Trophoblast cell (in vitro differentiated cells and primary cell): ENCODE measurements at regions not wholly inside any gene's neighbourhood (a gene's known extent, or its start where the extent isn't known, plus 50 kb on each side); places are given as distances from the start of the nearest gene placed in this dataset.

Source experiments
- DNase-seq, 2 donors: peaks; one replicate each; pipeline ENCODE4 v3.0.0-alpha.2; 2016
- H2AFZ ChIP-seq: 2 replicates; pipeline ENCODE4 v1.6.1; 2013; ENCODE audit warnings: low read length, moderate library complexity, mild to moderate bottlenecking; ENCODE audit not compliant: insufficient read depth, poor library complexity
- H2AK5ac ChIP-seq: 2 replicates; pipeline ENCODE4 v1.6.1; 2013; ENCODE audit warnings: mild to moderate bottlenecking, low read length
- H2BK120ac ChIP-seq: 2 replicates; pipeline ENCODE4 v1.6.1; 2013; ENCODE audit warnings: low read length, mild to moderate bottlenecking, moderate library complexity; ENCODE audit not compliant: insufficient read depth, poor library complexity
- H2BK12ac ChIP-seq: 2 replicates; pipeline ENCODE4 v1.6.1; 2013; ENCODE audit warnings: mild to moderate bottlenecking, low read length, moderate library complexity
- H2BK5ac ChIP-seq: 2 replicates; pipeline ENCODE4 v1.6.1; 2013; ENCODE audit warnings: low read length, low read depth, moderate library complexity, mild to moderate bottlenecking; ENCODE audit not compliant: poor library complexity
- H3K14ac ChIP-seq: 2 replicates; pipeline ENCODE4 v1.6.1; 2013; ENCODE audit warnings: mild to moderate bottlenecking, low read length
- H3K18ac ChIP-seq: 2 replicates; pipeline ENCODE4 v1.6.1; 2013; ENCODE audit warnings: mild to moderate bottlenecking, low read length
- H3K23ac ChIP-seq: 2 replicates; pipeline ENCODE4 v1.6.1; 2013; ENCODE audit warnings: low read length
- H3K27ac ChIP-seq: 2 replicates; pipeline ENCODE4 v1.5.1; 2013; ENCODE audit warnings: low read depth, mild to moderate bottlenecking, inconsistent platforms, low read length, moderate library complexity
- H3K27me3 ChIP-seq: 2 replicates; pipeline ENCODE4 v1.6.1; 2013; ENCODE audit warnings: inconsistent platforms, mild to moderate bottlenecking, low read length, moderate library complexity; ENCODE audit not compliant: insufficient read depth
- H3K36me3 ChIP-seq, 2 experiments: 1 replicate in 1 of 2; 2 replicates in 1 of 2; pipeline ENCODE4 v1.6.1; 2013; ENCODE audit warnings: low read length in 2 of 2, mild to moderate bottlenecking in 2 of 2, moderate library complexity in 1 of 2; ENCODE audit not compliant: insufficient read depth in 2 of 2, control insufficient read depth in 1 of 2
- H3K4ac ChIP-seq: 2 replicates; pipeline ENCODE4 v1.6.1; 2013; ENCODE audit warnings: low read depth, mild to moderate bottlenecking, low read length, moderate library complexity
- H3K4me1 ChIP-seq, 2 experiments: 1 replicate in 1 of 2; 2 replicates in 1 of 2; pipeline ENCODE4 v1.6.1; 2013; ENCODE audit warnings: low read length in 2 of 2, mild to moderate bottlenecking in 2 of 2, moderate library complexity in 1 of 2; ENCODE audit not compliant: insufficient read depth in 2 of 2, control insufficient read depth in 1 of 2
- H3K4me2 ChIP-seq: 2 replicates; pipeline ENCODE4 v1.6.1; 2013; ENCODE audit warnings: inconsistent platforms, mild to moderate bottlenecking, low read length, moderate library complexity
- H3K4me3 ChIP-seq: 2 replicates; pipeline ENCODE4 v1.5.1; 2013; ENCODE audit warnings: mild to moderate bottlenecking, low read depth, low read length, inconsistent platforms
- H3K79me1 ChIP-seq: one replicate; pipeline ENCODE4 v1.6.1; 2013; ENCODE audit warnings: low read length
- H3K79me2 ChIP-seq: 2 replicates; pipeline ENCODE4 v1.6.1; 2013; ENCODE audit warnings: low read length, mild to moderate bottlenecking; ENCODE audit not compliant: control insufficient read depth, insufficient read depth, poor library complexity
- H3K9ac ChIP-seq: 2 replicates; pipeline ENCODE4 v1.6.1; 2013; ENCODE audit warnings: mild to moderate bottlenecking, low read length
- H3K9me3 ChIP-seq: 2 replicates; pipeline ENCODE4 v1.6.1; 2013; ENCODE audit warnings: low read depth, mild to moderate bottlenecking, control low read depth, inconsistent platforms, low read length; ENCODE audit not compliant: insufficient read depth
- H4K12ac ChIP-seq: 2 replicates; pipeline ENCODE4 v1.6.1; 2013; ENCODE audit warnings: low read depth, mild to moderate bottlenecking, low read length, moderate library complexity
- H4K8ac ChIP-seq: 2 replicates; pipeline ENCODE4 v1.6.1; 2013; ENCODE audit warnings: low read depth, mild to moderate bottlenecking, low read length, moderate library complexity
- H4K91ac ChIP-seq: one replicate; pipeline ENCODE4 v1.6.1; 2013; ENCODE audit warnings: low read depth, mild to moderate bottlenecking, low read length, moderate library complexity
- WGBS: extraction: QIAGEN DNeasy Blood & Tissue Kit; methylation state at CpG from one replicate; pipeline ENCODE4 v1.1.7; 2013; ENCODE audit warnings: missing lambda C conversion rate; ENCODE audit not compliant: insufficient read length, insufficient coverage; ENCODE audit errors: extremely low coverage; 5-methylcytosine and 5-hydroxymethylcytosine counted together

GRCh38 chr15:69896606-69897005 is 201.1 kb downstream of the TLE3 start:
- no peak overlapping the region for H2BK120ac ChIP-seq
- H3K27me3 ChIP-seq, result no peaks in the 10 kb centered on the region
- H4K91ac ChIP-seq, result no peak overlapping the region
- DNase-seq, result no peak
- H2AK5ac ChIP-seq, result no peak overlapping the region
- H3K23ac ChIP-seq, result no peak overlapping the region
- no peak overlapping the region for H3K9ac ChIP-seq
- H3K4me3 ChIP-seq, result no peak overlapping the region
- no peak overlapping the region for H3K4me2 ChIP-seq
- peaks cover under 1% of the 10 kb centered on the region for H3K9me3 ChIP-seq
- no peak overlapping the region for H3K18ac ChIP-seq
- no peak overlapping the region for H3K27ac ChIP-seq
- peaks cover 8 to 14% of the 10 kb centered on the region in 2 experiments for H3K4me1 ChIP-seq
- no peak overlapping the region for H3K14ac ChIP-seq
- no peak overlapping the region for H2AFZ ChIP-seq
- H2BK12ac ChIP-seq, result no peak overlapping the region
- no peak overlapping the region for H4K8ac ChIP-seq
- H2BK5ac ChIP-seq, result no peak overlapping the region
- no peak overlapping the region for H4K12ac ChIP-seq
- H3K36me3 ChIP-seq, result no peaks in the 10 kb centered on the region
- no peaks in the 10 kb centered on the region for H3K79me1 ChIP-seq
- no peaks in the 10 kb centered on the region for H3K79me2 ChIP-seq
- no peak overlapping the region for H3K4ac ChIP-seq

GRCh38 chr15:69897061-69897460 is 200.7 kb downstream of the TLE3 start:
- Histone ChIP-seq H3K4me3 (no peak overlapping the region), H3K4me2 (no peak overlapping the region), H4K91ac (no peak overlapping the region), H3K4me1 (peaks cover 8 to 14% of the 10 kb centered on the region in 2 experiments), H4K8ac (no peak overlapping the region), H2BK5ac (no peak overlapping the region), H3K79me2 (no peaks in the 10 kb centered on the region), H3K4ac (no peak overlapping the region), H3K18ac (no peak overlapping the region), H2BK12ac (no peak overlapping the region), H2AK5ac (no peak overlapping the region), H4K12ac (no peak overlapping the region), H3K36me3 (no peaks in the 10 kb centered on the region), H3K9me3 (no peaks in the 10 kb centered on the region), H3K14ac (no peak overlapping the region), H2AFZ (no peak overlapping the region), H3K79me1 (no peaks in the 10 kb centered on the region), H2BK120ac (no peak overlapping the region), H3K27ac (no peak overlapping the region), H3K23ac (no peak overlapping the region), H3K9ac (no peak overlapping the region), H3K27me3 (no peaks in the 10 kb centered on the region)
- no CpG with 5 or more reads among the region's 4 CpGs for WGBS
- DNase-seq, result no peak

GRCh38 chr15:69897471-69898237 is 200.1 kb downstream of the TLE3 start:
- Histone ChIP-seq H3K79me2 (no peaks in the 10 kb centered on the region), H3K36me3 (no peaks in the 10 kb centered on the region), H3K14ac (no peak overlapping the region), H3K9me3 (no peaks in the 10 kb centered on the region), H3K27ac (no peak overlapping the region), H2BK5ac (no peak overlapping the region), H3K4me1 (peaks cover 8 to 14% of the 10 kb centered on the region in 2 experiments), H3K18ac (no peak overlapping the region), H2BK120ac (no peak overlapping the region), H3K23ac (no peak overlapping the region), H2BK12ac (no peak overlapping the region), H2AFZ (no peak overlapping the region), H3K4ac (no peak overlapping the region), H4K12ac (no peak overlapping the region), H3K79me1 (no peaks in the 10 kb centered on the region), H4K91ac (no peak overlapping the region), H3K4me2 (no peak overlapping the region), H2AK5ac (no peak overlapping the region), H3K4me3 (no peak overlapping the region), H4K8ac (no peak overlapping the region), H3K27me3 (no peaks in the 10 kb centered on the region), H3K9ac (no peak overlapping the region)
- no CpG with 5 or more reads among the region's 9 CpGs for WGBS
- DNase-seq, result no peak

GRCh38 chr15:69898243-69898642 is 199.5 kb downstream of the TLE3 start:
- Histone ChIP-seq H3K14ac (no peak overlapping the region), H3K79me2 (no peaks in the 10 kb centered on the region), H2BK5ac (no peak overlapping the region), H3K27me3 (no peaks in the 10 kb centered on the region), H3K23ac (no peak overlapping the region), H4K8ac (no peak overlapping the region), H3K9me3 (no peaks in the 10 kb centered on the region), H3K27ac (no peak overlapping the region), H2AFZ (no peak overlapping the region), H4K91ac (no peak overlapping the region), H3K4me3 (no peak overlapping the region), H3K79me1 (no peaks in the 10 kb centered on the region), H2BK120ac (no peak overlapping the region), H3K4ac (no peak overlapping the region), H4K12ac (no peak overlapping the region), H3K4me2 (no peak overlapping the region), H2BK12ac (no peak overlapping the region), H2AK5ac (no peak overlapping the region), H3K36me3 (no peaks in the 10 kb centered on the region), H3K18ac (no peak overlapping the region), H3K4me1 (peaks cover 11 to 16% of the 10 kb centered on the region in 2 experiments), H3K9ac (no peak overlapping the region)
- WGBS, result no CpG with 5 or more reads among the region's 2 CpGs
- DNase-seq, result no peak
